Liver (tissue), 8 donors: ENCODE measurements at regions not wholly inside any gene's neighbourhood (a gene's known extent, or its start where the extent isn't known, plus 50 kb on each side); places are given as distances from the start of the nearest gene placed in this dataset.

ENCODE experiments used
- DNase-seq: peaks from one replicate; pipeline ENCODE4 v3.0.0-alpha.2; 2017; ENCODE audit warnings: low spot score
- H3K27ac ChIP-seq, 2 donors: one replicate each; pipeline ENCODE4 v1.7.0; 2013; ENCODE audit warnings: inconsistent platforms in 2 of 2, low read length in 2 of 2, control low read depth in 1 of 2, low read depth in 1 of 2, mild to moderate bottlenecking in 1 of 2
- H3K27me3 ChIP-seq, 4 donors: one replicate each; pipeline versions ENCODE4 v1.6.1 to v1.7.0; 2013; ENCODE audit warnings: low read length in 3 of 4, inconsistent platforms in 1 of 4, mild to moderate bottlenecking in 1 of 4, moderate library complexity in 1 of 4; ENCODE audit not compliant: control insufficient read depth in 4 of 4, insufficient read depth in 4 of 4
- H3K36me3 ChIP-seq, 4 donors: one replicate each; pipeline versions ENCODE4 v1.6.1 to v1.7.0; 2013; ENCODE audit warnings: low read length in 3 of 4, mild to moderate bottlenecking in 3 of 4, low read depth in 1 of 4, moderate library complexity in 1 of 4; ENCODE audit not compliant: control insufficient read depth in 4 of 4, insufficient read depth in 3 of 4
- H3K4me1 ChIP-seq, 4 donors: one replicate each; pipeline versions ENCODE4 v1.6.1 to v1.7.0; 2013; ENCODE audit warnings: low read length in 3 of 4, mild to moderate bottlenecking in 3 of 4, moderate library complexity in 1 of 4; ENCODE audit not compliant: control insufficient read depth in 4 of 4, insufficient read depth in 4 of 4
- H3K4me3 ChIP-seq, 3 donors: one replicate each; pipeline versions ENCODE4 v1.6.1 to v1.7.0; 2013; ENCODE audit warnings: low read length in 3 of 3, control low read depth in 1 of 3, low read depth in 1 of 3, mild to moderate bottlenecking in 1 of 3
- H3K9ac ChIP-seq, 2 donors: one replicate each; pipeline ENCODE4 v1.7.0; 2013; ENCODE audit warnings: low read length in 2 of 2, mild to moderate bottlenecking in 2 of 2, moderate library complexity in 2 of 2, control low read depth in 1 of 2, low read depth in 1 of 2
- H3K9me3 ChIP-seq, 4 donors: one replicate each; pipeline versions ENCODE4 v1.6.1 to v1.7.0; 2013; ENCODE audit warnings: low read length in 3 of 4; ENCODE audit not compliant: control insufficient read depth in 4 of 4
- EGR1 ChIP-seq, 2 donors: IDR thresholded peaks; 2 replicates each; pipeline ENCODE4 v1.6.1; 2016 to 2018; ENCODE audit warnings: antibody characterized with exemption in 2 of 2, low read depth in 2 of 2
- FOXA2 ChIP-seq: IDR thresholded peaks from 2 replicates; pipeline ENCODE4 v1.6.1; 2016; ENCODE audit warnings: antibody characterized with exemption
- GABPA ChIP-seq, 2 donors: IDR thresholded peaks in 1 of 2; conservative IDR thresholded peaks in 1 of 2; 2 replicates each; pipeline ENCODE4 v1.6.1; 2016; ENCODE audit warnings: antibody characterized with exemption in 2 of 2, mild to moderate bottlenecking in 1 of 2, moderate library complexity in 1 of 2
- HNF4A ChIP-seq, 2 donors: conservative IDR thresholded peaks; 2 replicates each; pipeline ENCODE4 v1.6.1; 2016; ENCODE audit warnings: antibody characterized with exemption in 2 of 2, mild to moderate bottlenecking in 2 of 2
- NR2F2 ChIP-seq: IDR thresholded peaks from 2 replicates; pipeline ENCODE4 v1.6.1; 2016; ENCODE audit warnings: antibody characterized with exemption
- REST ChIP-seq: IDR thresholded peaks from 2 replicates; pipeline ENCODE4 v1.6.1; 2016; ENCODE audit warnings: antibody characterized with exemption, mild to moderate bottlenecking
- SP1 ChIP-seq: IDR thresholded peaks from 2 replicates; pipeline ENCODE4 v1.6.1; 2018; ENCODE audit warnings: antibody characterized with exemption, mild to moderate bottlenecking
- WGBS: extraction: QIAGEN DNeasy Blood & Tissue Kit; methylation state at CpG from one replicate; pipeline ENCODE4 v1.1.7; 2013; 5-methylcytosine and 5-hydroxymethylcytosine counted together
- TF ChIP-seq, protein P1 (sequence below): IDR thresholded peaks from 2 replicates; pipeline ENCODE4 v1.6.1; 2016; ENCODE audit warnings: antibody characterized with exemption
- TF ChIP-seq, protein P2 (sequence below): fragments of 150-350 bp; IDR thresholded peaks from 2 replicates; pipeline ENCODE4 v1.5.1; 2017; ENCODE audit warnings: improper control_type of control experiment, low read depth, low read length; ENCODE audit not compliant: missing input control
- donor health status: healthy.
- donor health status: healthy.
- donor health status: healthy.
- donor health status: healthy.
- donor health status: healthy.

DNA sequence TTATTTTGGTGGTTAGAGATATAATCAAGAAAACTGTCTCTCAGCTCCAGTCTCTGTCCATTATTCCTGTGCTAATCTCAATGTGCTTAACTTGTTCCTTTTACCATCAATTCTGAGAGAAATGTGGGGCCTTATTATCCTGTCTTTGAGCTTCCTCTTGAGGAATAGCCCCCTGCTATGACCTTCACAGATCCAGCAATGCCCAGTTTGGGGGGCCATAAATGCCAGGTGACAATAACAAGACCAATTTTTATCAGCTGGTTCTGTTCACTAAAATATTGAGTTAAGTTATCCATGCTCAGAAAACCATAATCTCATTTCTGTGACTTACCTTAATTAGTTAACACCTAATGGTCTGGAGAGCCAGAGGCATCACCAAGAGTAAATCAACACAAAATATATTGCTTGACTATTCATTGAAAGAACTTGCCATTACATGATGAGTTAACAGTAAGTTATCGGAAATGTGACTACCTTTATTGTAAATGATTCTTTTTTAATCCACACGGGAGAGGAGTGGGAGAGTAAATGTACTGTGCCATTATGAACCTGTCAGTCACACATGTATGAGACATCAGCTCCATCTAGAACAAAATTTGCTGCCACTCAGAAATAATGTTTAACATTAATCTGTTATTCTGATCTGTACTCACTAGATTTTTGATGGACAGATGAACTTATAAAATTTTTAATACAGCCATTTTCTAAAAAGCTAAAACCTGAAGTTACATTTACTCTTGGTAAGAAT is 149.7 kb downstream of the ID4 start:
- Histone ChIP-seq H3K36me3 (no peaks in the 10 kb centered on the region), H3K4me3 (no peak overlapping the region), H3K4me1 (no peaks in the 10 kb centered on the region), H3K27ac (no peak overlapping the region), H3K9me3 (no peaks in the 10 kb centered on the region), H3K27me3 (peaks cover 0 to 11% (median 0%) of the 10 kb centered on the region in 4 donors), H3K9ac (no peak overlapping the region)
- no peak for DNase-seq
- TF ChIP-seq SP1 (no peak), GABPA (IDR thresholded peaks at IDR 0.05 in 1 of 2, conservative IDR thresholded peaks at IDR 0.05 in 1 of 2) (no peak), HNF4A (conservative IDR thresholded peaks at IDR 0.05) (no peak), REST (no peak), EGR1 (IDR thresholded peaks at IDR 0.05; ENCODE audit: low read depth in 2 of 2) (no peak)
- TF ChIP-seq, protein P1, sequence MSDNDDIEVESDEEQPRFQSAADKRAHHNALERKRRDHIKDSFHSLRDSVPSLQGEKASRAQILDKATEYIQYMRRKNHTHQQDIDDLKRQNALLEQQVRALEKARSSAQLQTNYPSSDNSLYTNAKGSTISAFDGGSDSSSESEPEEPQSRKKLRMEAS: no peak
- TF ChIP-seq, protein P2, sequence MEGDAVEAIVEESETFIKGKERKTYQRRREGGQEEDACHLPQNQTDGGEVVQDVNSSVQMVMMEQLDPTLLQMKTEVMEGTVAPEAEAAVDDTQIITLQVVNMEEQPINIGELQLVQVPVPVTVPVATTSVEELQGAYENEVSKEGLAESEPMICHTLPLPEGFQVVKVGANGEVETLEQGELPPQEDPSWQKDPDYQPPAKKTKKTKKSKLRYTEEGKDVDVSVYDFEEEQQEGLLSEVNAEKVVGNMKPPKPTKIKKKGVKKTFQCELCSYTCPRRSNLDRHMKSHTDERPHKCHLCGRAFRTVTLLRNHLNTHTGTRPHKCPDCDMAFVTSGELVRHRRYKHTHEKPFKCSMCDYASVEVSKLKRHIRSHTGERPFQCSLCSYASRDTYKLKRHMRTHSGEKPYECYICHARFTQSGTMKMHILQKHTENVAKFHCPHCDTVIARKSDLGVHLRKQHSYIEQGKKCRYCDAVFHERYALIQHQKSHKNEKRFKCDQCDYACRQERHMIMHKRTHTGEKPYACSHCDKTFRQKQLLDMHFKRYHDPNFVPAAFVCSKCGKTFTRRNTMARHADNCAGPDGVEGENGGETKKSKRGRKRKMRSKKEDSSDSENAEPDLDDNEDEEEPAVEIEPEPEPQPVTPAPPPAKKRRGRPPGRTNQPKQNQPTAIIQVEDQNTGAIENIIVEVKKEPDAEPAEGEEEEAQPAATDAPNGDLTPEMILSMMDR: no peak
- 79% methylated on average over 2 of the region's 2 CpGs for WGBS

DNA sequence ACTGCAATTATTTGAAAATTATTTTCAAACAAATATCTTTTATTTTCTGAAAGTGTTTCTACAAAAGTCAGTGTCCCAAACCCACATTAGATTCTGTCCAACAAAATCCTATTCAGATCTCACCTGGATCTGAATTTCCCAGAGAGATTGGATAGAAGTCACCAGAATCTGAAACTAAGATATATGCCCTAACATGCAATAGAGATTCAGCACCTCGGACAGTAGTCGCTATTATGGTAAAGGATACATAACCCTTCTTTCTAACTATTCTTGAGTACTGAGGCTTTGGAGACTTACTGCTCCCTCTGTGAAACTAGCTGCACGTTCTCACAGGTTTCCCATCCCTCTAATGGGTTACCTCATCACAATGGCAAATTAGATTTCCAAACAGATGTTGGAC is 151.4 kb downstream of the ID4 start:
- Histone ChIP-seq H3K27me3 (peaks cover 0 to 4% (median 0%) of the 10 kb centered on the region in 4 donors), H3K4me1 (no peaks in the 10 kb centered on the region), H3K9me3 (no peaks in the 10 kb centered on the region), H3K27ac (no peak overlapping the region), H3K36me3 (no peaks in the 10 kb centered on the region), H3K9ac (no peak overlapping the region), H3K4me3 (no peak overlapping the region)
- WGBS: 8% methylated on average over 3 of the region's 3 CpGs
- no peak for TF ChIP-seq FOXA2
- TF ChIP-seq NR2F2: no peak
- peak; percentile 97 for TF ChIP-seq REST
- TF ChIP-seq, protein P1: no peak
- no peak for DNase-seq
